ENCODE measurements at regions not wholly inside any gene's neighbourhood (a gene's known extent, or its start where the extent isn't known, plus 50 kb on each side); places are given as distances from the start of the nearest gene placed in this dataset.

DNA sequence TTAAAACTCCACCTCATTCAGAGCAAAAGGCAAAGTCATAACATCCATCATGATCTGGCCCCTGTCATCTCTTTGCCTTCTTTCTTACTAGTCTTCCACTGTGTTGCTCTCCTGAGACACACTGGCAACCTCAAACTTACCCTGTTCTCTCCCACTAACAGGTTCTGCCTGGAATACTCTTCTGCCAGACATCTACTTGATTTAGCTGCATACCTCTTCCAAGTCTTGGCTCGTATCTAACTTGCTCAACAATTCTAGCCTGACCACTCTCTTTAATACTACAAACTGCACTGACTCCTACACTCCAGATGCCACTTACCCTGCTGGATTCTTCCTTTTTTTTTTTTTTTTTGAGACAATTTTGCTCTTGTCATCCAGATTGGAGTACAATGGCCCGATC lies 167.0 kb upstream of the MTPN start:
- TF ChIP-seq MYC (IDR thresholded peaks at IDR 0.05; ENCODE audit: low read depth, low read length) (no peak), POLR2A (IDR thresholded peaks at IDR 0.05; ENCODE audit: extremely low read depth, insufficient read length) (no peak)
- TF ChIP-seq, protein P1, sequence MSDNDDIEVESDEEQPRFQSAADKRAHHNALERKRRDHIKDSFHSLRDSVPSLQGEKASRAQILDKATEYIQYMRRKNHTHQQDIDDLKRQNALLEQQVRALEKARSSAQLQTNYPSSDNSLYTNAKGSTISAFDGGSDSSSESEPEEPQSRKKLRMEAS (IDR thresholded peaks at IDR 0.05; ENCODE audit: low read depth, low read length): no peak
- TF ChIP-seq, protein P2, sequence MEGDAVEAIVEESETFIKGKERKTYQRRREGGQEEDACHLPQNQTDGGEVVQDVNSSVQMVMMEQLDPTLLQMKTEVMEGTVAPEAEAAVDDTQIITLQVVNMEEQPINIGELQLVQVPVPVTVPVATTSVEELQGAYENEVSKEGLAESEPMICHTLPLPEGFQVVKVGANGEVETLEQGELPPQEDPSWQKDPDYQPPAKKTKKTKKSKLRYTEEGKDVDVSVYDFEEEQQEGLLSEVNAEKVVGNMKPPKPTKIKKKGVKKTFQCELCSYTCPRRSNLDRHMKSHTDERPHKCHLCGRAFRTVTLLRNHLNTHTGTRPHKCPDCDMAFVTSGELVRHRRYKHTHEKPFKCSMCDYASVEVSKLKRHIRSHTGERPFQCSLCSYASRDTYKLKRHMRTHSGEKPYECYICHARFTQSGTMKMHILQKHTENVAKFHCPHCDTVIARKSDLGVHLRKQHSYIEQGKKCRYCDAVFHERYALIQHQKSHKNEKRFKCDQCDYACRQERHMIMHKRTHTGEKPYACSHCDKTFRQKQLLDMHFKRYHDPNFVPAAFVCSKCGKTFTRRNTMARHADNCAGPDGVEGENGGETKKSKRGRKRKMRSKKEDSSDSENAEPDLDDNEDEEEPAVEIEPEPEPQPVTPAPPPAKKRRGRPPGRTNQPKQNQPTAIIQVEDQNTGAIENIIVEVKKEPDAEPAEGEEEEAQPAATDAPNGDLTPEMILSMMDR (IDR thresholded peaks at IDR 0.05; ENCODE audit: low read depth, low read length): no peak
- DNase-seq (ENCODE audit: low read depth): no peak
- H3K4me3 ChIP-seq (ENCODE audit: low read depth, low read length): no peak overlapping the region

DNA sequence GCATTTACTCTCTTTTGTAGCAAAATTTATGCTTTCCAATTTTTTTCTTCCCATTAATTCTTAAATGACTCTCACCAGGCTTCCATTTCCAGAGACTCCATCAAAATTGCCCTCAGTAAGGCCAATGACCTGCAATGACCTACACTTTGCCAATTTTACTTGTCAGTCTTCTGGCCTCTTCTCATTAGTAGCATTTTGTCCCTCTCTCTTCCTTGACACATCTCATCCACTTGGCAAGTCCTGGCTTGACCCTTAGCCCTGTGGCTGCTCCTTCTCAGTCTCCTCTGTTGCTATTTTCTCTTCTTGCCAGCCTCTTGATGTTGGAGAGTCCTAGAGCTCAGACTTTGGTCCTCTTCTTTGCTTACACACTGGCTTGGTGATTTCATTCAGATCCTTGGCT lies 166.1 kb upstream of the MTPN start:
- TF ChIP-seq MYC (IDR thresholded peaks at IDR 0.05; ENCODE audit: low read depth, low read length) (no peak), POLR2A (IDR thresholded peaks at IDR 0.05; ENCODE audit: extremely low read depth, insufficient read length) (no peak)
- TF ChIP-seq, protein P2 (IDR thresholded peaks at IDR 0.05; ENCODE audit: low read depth, low read length): no peak
- TF ChIP-seq, protein P1 (IDR thresholded peaks at IDR 0.05; ENCODE audit: low read depth, low read length): no peak
- no peak overlapping the region for H3K4me3 ChIP-seq (ENCODE audit: low read depth, low read length)
- no peak for DNase-seq (ENCODE audit: low read depth)

DNA sequence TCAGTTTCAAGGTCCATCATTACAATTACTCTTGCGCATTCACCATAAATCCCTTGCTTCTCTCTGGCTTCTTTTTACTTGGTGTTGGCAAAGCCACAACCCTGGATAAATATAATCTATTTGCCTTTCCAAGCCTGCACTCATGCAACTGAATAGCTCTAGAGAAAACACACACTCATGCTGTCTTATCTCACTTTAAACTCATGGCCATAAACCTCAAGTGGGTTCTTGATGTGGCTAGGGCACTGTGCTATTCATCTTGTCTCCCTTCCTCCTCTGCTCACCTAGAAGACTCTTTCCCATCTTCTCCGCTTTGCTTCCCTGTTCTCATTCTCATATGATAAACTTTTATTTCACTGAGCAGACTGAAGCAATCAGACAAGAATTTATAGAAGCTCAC lies 165.4 kb upstream of the MTPN start:
- no peak for DNase-seq (ENCODE audit: low read depth)
- no peak overlapping the region for H3K4me3 ChIP-seq (ENCODE audit: low read depth, low read length)

DNA sequence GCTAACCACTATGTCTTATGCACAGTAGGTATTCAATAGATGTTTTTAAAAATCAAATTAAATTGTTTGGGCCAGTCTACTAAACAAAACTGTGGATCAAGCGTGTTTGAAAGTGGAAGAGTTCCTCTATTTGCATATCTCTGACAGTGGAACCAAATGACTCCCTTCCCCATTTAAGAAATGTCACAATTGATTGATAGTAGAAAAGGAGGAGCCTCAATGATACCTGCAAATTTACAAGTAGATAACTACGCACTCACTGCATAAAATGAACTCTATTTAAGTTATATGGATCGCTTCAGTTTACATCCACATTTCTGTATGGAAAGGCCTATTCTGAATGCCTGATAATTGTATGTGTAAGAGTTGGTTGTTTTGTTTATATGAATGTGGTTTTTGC lies 163.3 kb upstream of the MTPN start:
- H3K4me3 ChIP-seq (ENCODE audit: low read depth, low read length): no peak overlapping the region
- TF ChIP-seq MYC (IDR thresholded peaks at IDR 0.05; ENCODE audit: low read depth, low read length) (no peak), POLR2A (IDR thresholded peaks at IDR 0.05; ENCODE audit: extremely low read depth, insufficient read length) (no peak)
- TF ChIP-seq, protein P1 (IDR thresholded peaks at IDR 0.05; ENCODE audit: low read depth, low read length): no peak
- TF ChIP-seq, protein P2 (IDR thresholded peaks at IDR 0.05; ENCODE audit: low read depth, low read length): no peak
- DNase-seq (ENCODE audit: low read depth): no peak

More for the DNA sequence above, 165.4 kb upstream of the MTPN start:
- TF ChIP-seq MYC (IDR thresholded peaks at IDR 0.05; ENCODE audit: low read depth, low read length): no peak

DNA sequence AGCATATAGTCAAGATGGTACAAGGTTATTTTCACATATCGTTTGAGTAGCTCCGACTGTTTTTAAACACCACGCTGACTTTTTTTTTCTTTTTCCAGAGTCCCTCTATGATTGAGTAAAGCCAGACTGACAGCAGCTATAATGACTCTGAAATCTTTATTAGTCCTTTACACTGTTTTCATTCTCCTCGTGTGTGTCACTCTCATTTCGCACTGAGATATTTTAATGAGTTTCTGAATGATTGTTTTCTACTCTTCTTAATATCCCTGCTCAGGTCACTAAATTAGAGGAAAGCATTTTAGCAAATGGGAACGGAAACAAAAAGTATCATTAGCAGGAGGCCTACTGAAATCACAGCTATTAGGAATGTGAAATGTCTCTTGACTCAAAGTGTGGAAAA lies 162.3 kb upstream of the MTPN start:
- DNase-seq (ENCODE audit: low read depth): no peak
- TF ChIP-seq POLR2A (IDR thresholded peaks at IDR 0.05; ENCODE audit: extremely low read depth, insufficient read length): no peak

DNA sequence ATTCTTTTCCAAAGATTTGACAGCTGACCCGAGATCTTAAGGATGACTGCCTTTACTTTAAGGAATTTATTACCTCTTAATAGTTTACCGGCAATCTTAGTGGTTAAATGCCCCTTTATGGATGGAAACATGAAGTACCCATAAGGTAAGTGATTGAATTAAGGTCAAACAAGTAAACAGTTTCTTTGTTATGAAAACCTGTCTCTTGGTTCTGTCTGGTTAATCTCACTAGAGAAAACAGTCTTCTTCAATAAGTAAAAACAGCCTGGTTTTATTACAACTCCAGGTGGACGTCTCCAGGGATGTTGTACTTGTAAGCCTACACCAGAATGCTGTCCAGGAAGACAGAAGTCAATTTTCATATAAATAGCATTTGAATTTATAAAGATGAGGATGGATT lies 161.8 kb upstream of the MTPN start:
- H3K4me3 ChIP-seq (ENCODE audit: low read depth, low read length): no peak overlapping the region
- no peak for DNase-seq (ENCODE audit: low read depth)
- TF ChIP-seq, protein P2 (IDR thresholded peaks at IDR 0.05; ENCODE audit: low read depth, low read length): no peak
- TF ChIP-seq MYC (IDR thresholded peaks at IDR 0.05; ENCODE audit: low read depth, low read length) (no peak), POLR2A (IDR thresholded peaks at IDR 0.05; ENCODE audit: extremely low read depth, insufficient read length) (no peak)
- TF ChIP-seq, protein P1 (IDR thresholded peaks at IDR 0.05; ENCODE audit: low read depth, low read length): no peak

More for the DNA sequence above, 162.3 kb upstream of the MTPN start:
- H3K4me3 ChIP-seq (ENCODE audit: low read depth, low read length): no peak overlapping the region

DNA sequence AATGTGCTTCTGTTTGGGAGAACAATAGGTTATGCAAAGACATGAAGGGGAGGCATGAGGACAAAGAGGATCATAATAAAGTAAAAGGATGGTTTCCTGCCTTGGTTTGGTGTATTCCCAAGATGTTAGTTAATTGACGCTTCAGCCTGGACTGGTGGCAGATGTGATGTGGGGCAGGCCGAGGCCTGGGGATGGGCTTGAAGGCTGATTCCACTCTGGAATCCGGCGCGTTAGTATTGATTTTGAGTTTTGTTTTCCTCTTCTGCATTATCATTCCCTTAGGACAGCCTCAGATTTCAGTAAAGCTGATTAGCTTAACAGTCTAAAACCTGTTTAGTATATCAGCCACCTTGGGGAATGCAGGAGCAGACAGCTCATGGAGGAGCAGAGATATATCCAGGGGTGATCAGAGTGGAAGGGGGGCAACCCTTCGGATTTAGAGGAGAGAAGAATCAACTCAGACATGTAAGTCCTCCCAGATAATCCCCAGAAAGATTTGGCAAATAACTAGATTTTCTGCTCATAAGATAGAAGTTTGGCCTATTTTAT lies 159.8 kb upstream of the MTPN start:
- DNase-seq (ENCODE audit: low read depth): no peak
- TF ChIP-seq MYC (IDR thresholded peaks at IDR 0.05; ENCODE audit: low read depth, low read length): no peak
- TF ChIP-seq, protein P1 (IDR thresholded peaks at IDR 0.05; ENCODE audit: low read depth, low read length): no peak
- TF ChIP-seq, protein P2 (IDR thresholded peaks at IDR 0.05; ENCODE audit: low read depth, low read length): no peak
- no peak for TF ChIP-seq POLR2A (IDR thresholded peaks at IDR 0.05; ENCODE audit: extremely low read depth, insufficient read length)
- no peak overlapping the region for H3K4me3 ChIP-seq (ENCODE audit: low read depth, low read length)

Measured in NB4 (cell line).